ENCODE measurements at regions not wholly inside any gene's neighbourhood (a gene's known extent, or its start where the extent isn't known, plus 50 kb on each side); places are given as distances from the start of the nearest gene placed in this dataset.
"Not testable (repeated sequence)": the region's sequence is repeated elsewhere in the genome, so short reads cannot be mapped to it uniquely, and the experiment has no call there.

DNA sequence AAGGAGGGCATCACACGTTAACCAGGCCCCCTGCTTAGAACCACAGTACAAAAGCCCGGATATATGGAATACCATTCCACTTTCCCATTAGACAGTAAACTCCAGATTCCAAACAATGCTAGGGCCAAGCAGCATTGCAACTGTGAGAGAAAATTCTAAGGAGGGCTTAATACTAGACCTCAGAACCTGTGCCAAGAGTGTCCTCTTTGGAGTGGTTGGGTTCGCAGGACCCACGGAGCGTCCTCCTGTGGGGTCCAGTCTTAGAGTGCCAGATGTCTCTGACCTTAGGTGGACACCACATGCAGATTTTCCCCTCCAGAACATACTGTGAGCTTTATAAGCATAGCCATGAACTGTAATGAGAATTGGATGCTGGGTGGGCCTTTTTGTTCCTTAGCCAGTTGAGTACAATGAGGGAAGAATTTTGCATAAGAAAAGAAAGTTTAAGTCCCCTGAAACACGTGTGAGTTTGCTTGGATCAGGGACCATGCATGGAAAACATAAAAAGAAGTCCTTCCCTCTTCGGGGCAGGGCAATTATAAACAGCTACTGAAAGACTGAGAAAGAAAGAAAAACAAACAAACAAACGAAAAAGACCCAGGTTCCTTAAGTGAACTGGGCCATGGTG is 325.7 kb downstream of the NEK10 start:
- TF ChIP-seq, protein P1, sequence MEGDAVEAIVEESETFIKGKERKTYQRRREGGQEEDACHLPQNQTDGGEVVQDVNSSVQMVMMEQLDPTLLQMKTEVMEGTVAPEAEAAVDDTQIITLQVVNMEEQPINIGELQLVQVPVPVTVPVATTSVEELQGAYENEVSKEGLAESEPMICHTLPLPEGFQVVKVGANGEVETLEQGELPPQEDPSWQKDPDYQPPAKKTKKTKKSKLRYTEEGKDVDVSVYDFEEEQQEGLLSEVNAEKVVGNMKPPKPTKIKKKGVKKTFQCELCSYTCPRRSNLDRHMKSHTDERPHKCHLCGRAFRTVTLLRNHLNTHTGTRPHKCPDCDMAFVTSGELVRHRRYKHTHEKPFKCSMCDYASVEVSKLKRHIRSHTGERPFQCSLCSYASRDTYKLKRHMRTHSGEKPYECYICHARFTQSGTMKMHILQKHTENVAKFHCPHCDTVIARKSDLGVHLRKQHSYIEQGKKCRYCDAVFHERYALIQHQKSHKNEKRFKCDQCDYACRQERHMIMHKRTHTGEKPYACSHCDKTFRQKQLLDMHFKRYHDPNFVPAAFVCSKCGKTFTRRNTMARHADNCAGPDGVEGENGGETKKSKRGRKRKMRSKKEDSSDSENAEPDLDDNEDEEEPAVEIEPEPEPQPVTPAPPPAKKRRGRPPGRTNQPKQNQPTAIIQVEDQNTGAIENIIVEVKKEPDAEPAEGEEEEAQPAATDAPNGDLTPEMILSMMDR (IDR thresholded peaks at IDR 0.05; ENCODE audit: insufficient read depth, low read length, poor library complexity, severe bottlenecking), result no peak
- Histone ChIP-seq H3K27me3 (ENCODE audit: control insufficient read depth, insufficient read depth, low read length) (no peaks in the 10 kb centered on the region), H3K4me3 (ENCODE audit: low read depth, low read length) (no peak overlapping the region), H3K36me3 (ENCODE audit: control insufficient read depth, insufficient read depth, low read length) (no peaks in the 10 kb centered on the region)
- DNase-seq (ENCODE audit: low read depth), result no peak

DNA sequence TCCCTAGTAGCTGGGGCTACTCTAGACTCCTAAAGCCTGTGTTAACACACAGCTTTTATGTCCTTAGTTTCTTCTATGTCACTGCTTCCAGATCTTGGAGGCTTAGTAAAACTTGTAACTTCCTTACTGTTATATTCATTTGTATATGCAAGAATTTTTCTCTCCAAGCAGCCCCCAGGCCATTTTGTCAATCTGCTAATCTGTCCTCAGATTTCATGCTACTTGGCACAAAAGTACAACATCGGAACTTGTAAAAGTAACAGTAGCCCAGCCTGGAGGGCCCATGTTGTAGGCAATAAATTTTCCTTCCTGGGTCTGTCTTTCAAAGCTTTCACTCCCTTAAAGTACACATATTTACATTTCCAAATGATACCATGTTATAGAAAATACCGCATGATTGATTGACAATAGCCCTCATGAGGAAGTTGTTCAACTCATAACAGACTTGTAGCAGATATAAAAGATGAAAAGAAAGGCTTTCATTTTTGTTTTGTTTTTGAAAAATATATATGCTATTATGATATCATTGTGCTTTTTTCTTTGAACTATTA is 324.2 kb downstream of the NEK10 start:
- H3K27me3 ChIP-seq (ENCODE audit: control insufficient read depth, insufficient read depth, low read length), result no peaks in the 10 kb centered on the region
- H3K36me3 ChIP-seq (ENCODE audit: control insufficient read depth, insufficient read depth, low read length), result no peaks in the 10 kb centered on the region
- TF ChIP-seq, protein P1 (IDR thresholded peaks at IDR 0.05; ENCODE audit: insufficient read depth, low read length, poor library complexity, severe bottlenecking), result no peak
- DNase-seq (ENCODE audit: low read depth), result no peak
- H3K4me3 ChIP-seq (ENCODE audit: low read depth, low read length), result no peak overlapping the region

DNA sequence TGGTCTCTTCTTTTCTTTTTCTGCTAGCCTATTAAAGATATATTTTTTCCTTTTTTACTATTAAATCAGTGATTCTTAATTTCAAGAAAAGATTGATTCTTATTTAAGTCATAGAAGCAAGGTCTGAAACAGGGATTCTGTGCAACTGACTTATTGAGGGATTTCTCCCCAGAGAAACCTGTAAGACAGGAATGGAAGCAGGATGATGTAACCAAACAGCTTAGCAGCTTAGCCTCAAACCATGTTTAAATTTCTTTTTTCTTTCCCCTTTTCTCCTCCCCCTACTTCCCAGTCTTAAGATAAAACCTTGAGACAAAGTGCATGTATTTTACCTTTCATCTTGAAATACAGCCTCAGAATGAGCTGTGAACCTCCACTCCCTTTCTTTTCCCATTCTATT is 322.8 kb downstream of the NEK10 start:
- no peak for DNase-seq (ENCODE audit: low read depth)
- Histone ChIP-seq H3K27me3 (ENCODE audit: control insufficient read depth, insufficient read depth, low read length) (no peaks in the 10 kb centered on the region), H3K4me3 (ENCODE audit: low read depth, low read length) (no peak overlapping the region), H3K36me3 (ENCODE audit: control insufficient read depth, insufficient read depth, low read length) (no peaks in the 10 kb centered on the region)
- TF ChIP-seq, protein P1 (IDR thresholded peaks at IDR 0.05; ENCODE audit: insufficient read depth, low read length, poor library complexity, severe bottlenecking), result no peak

DNA sequence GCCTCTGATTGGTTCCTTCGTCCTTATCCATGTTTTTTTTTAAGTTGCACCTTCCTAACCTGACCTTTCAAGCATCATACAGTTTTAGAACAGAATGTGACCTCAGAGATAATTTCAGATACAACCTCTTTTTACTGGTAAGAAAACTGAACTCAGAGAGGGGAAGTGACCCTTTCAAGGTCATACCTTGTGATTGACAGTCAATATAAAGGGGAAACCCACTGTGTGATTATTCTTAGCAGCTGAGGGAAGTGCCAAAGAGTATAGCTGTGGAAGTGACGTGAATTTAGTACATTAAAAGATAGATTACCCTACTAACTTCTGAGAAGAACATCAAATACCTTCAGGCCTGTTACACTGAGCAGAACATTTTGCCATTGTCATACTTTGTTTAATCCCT is 319.4 kb downstream of the NEK10 start:
- Histone ChIP-seq H3K36me3 (ENCODE audit: control insufficient read depth, insufficient read depth, low read length) (no peaks in the 10 kb centered on the region), H3K4me3 (ENCODE audit: low read depth, low read length) (no peak overlapping the region), H3K27me3 (ENCODE audit: control insufficient read depth, insufficient read depth, low read length) (no peaks in the 10 kb centered on the region)
- TF ChIP-seq, protein P1 (IDR thresholded peaks at IDR 0.05; ENCODE audit: insufficient read depth, low read length, poor library complexity, severe bottlenecking), result no peak
- no peak for DNase-seq (ENCODE audit: low read depth)

DNA sequence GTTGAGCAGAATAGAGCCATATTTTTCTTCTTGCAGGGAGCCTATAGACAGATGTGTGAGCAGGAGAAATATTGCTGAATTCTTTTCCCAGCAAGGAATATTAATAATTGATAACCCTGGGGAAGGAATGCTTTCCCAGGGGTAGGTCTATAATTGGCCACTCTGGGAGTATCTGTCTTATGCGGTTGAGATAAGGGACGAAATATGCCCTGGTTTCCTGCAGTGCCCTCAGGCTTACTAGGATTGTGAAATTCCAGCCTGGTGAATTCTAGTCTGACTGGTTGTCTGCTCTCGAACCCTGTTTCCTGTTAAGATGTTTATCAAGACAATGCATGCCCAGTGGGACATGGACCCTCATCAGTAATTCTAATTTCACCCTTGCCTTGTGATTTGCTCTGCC is 317.7 kb downstream of the NEK10 start:
- H3K36me3 ChIP-seq (ENCODE audit: control insufficient read depth, insufficient read depth, low read length); H3K4me3 ChIP-seq (ENCODE audit: low read depth, low read length); H3K27me3 ChIP-seq (ENCODE audit: control insufficient read depth, insufficient read depth, low read length); DNase-seq (ENCODE audit: low read depth): not testable (repeated sequence)

DNA sequence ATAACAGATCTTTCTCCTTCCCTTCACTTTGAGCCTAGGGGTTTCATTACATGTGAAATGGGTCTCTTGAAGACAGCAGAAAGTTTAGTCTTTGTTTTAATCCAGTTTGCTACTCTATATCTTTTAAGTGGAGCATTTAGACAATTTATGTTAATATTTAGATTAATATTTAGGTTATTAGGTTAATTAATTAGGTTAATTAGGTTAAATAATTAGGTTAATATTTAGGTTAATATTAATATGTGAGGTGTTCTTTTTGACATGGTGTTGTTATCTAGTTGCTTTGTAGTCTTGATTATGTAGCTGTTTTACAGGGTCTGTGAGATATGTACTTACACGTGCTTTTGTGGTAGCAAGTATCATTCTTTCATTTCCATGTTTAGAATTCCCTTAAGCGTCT is 312.9 kb downstream of the NEK10 start:
- H3K27me3 ChIP-seq (ENCODE audit: control insufficient read depth, insufficient read depth, low read length), result no peaks in the 10 kb centered on the region
- H3K36me3 ChIP-seq (ENCODE audit: control insufficient read depth, insufficient read depth, low read length), result no peaks in the 10 kb centered on the region
- no peak overlapping the region for H3K4me3 ChIP-seq (ENCODE audit: low read depth, low read length)
- DNase-seq (ENCODE audit: low read depth), result no peak
- TF ChIP-seq, protein P1 (IDR thresholded peaks at IDR 0.05; ENCODE audit: insufficient read depth, low read length, poor library complexity, severe bottlenecking), result no peak

Data from kidney epithelial cell (primary cell).